Activated naive CD4-positive, alpha-beta T cell treated with anti-CD3 and anti-CD28 coated beads for 36 hours (primary cell): ENCODE measurements at regions not wholly inside any gene's neighbourhood (a gene's known extent, or its start where the extent isn't known, plus 50 kb on each side); places are given as distances from the start of the nearest gene placed in this dataset.

Source experiments
- CTCF ChIA-PET: fragments of 350-600 bp; sonication (Branson Sonifier 250); formaldehyde crosslinking; loops from one replicate; lab custom pipeline; 2021; ENCODE audit warnings: antibody characterized with exemption; lab: Charles Lee
- DNase-seq: peaks from one replicate; pipeline ENCODE4 v3.0.0-alpha.2; 2020
- H3K27ac Mint-ChIP-seq: one replicate; pipeline ENCODE4 v1.8.0; 2021; ENCODE audit warnings: mild to moderate bottlenecking, mixed read lengths
- H3K27me3 Mint-ChIP-seq: one replicate; pipeline ENCODE4 v1.8.0; 2021; ENCODE audit warnings: low read depth, mixed read lengths
- H3K36me3 Mint-ChIP-seq: one replicate; pipeline ENCODE4 v1.8.0; 2021; ENCODE audit warnings: low read depth, mixed read lengths
- H3K4me1 Mint-ChIP-seq: one replicate; pipeline ENCODE4 v1.8.0; 2021; ENCODE audit warnings: low read depth, mixed read lengths
- H3K4me3 Mint-ChIP-seq: one replicate; pipeline ENCODE4 v1.8.0; 2021; ENCODE audit warnings: mild to moderate bottlenecking, moderate library complexity, mixed read lengths
- H3K9me3 Mint-ChIP-seq: one replicate; pipeline ENCODE4 v1.8.0; 2021; ENCODE audit warnings: mixed read lengths
- intact Hi-C: fragments of 100-400 bp; cut with micrococcal nuclease; formaldehyde crosslinking; loops from one replicate; pipeline ENCODE4 v1.15.1; 2023

GRCh38 chr2:48264627-48265026, 49.9 kb upstream of the FOXN2 start:
- H3K4me3 Mint-ChIP-seq = no peak overlapping the region
- CTCF ChIA-PET = no interaction called here
- intact Hi-C loops = no loop called here
- no peaks in the 10 kb centered on the region for H3K27me3 Mint-ChIP-seq
- no peaks in the 10 kb centered on the region for H3K4me1 Mint-ChIP-seq
- no peak for DNase-seq
- no peaks in the 10 kb centered on the region for H3K36me3 Mint-ChIP-seq
- no peaks in the 10 kb centered on the region for H3K9me3 Mint-ChIP-seq
- H3K27ac Mint-ChIP-seq = no peak overlapping the region
